ENCODE measurements at regions not wholly inside any gene's neighbourhood (a gene's known extent, or its start where the extent isn't known, plus 50 kb on each side); places are given as distances from the start of the nearest gene placed in this dataset.

DNA sequence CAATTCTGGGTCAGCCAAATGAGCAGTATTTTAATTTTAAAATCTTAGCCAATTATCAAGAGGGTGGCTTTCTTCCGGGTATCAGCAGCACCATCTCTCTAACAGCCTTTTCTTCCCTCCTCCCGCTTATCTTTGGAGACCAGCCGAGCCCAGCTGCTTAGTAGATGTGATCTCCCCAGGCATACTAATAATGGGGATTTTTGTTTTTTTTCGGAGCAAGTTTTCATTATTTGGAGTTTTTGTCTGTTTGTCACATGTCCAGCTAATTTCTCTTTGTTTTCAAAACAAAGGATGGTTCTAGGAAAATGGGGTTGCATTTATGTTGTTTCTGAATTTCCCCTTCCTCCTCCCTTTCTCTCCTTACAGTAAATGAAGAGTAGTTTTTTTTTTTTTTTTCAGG, 170.5 kb upstream of the MPHOSPH6 start:
- intact Hi-C loops (cut with micrococcal nuclease) (no loop called here), dilution Hi-C loops (cut with MboI; ENCODE audit: extremely low pct_ligation_motif_present, low sequenced_read_pairs) (no loop called here)
- Histone ChIP-seq H2AFZ (ENCODE audit: low read depth, low read length) (no peak overlapping the region), H3K9ac (replicated peaks; ENCODE audit: extremely low read depth, insufficient read depth, low read length) (no peak overlapping the region), H3K4me1 (ENCODE audit: control insufficient read depth, extremely low read depth, insufficient read depth, low read length) (no peaks in the 10 kb centered on the region), H3K4me2 (ENCODE audit: insufficient read depth, low read length) (no peak overlapping the region), H3K79me2 (ENCODE audit: control insufficient read depth, insufficient read depth, low read length) (no peaks in the 10 kb centered on the region), H3K4me3 (replicated peaks in 1 of 3; ENCODE audit: insufficient read depth in 1 of 3, low read depth in 1 of 3, low read length in 3 of 3) (no peak overlapping the region), H3K9me3 (replicated peaks; ENCODE audit: control insufficient read depth, insufficient read depth, low read length) (no peaks in the 10 kb centered on the region), H3K27ac (ENCODE audit: insufficient read depth, low read depth, low read length) (no peak overlapping the region), H3K9me1 (replicated peaks; ENCODE audit: control insufficient read depth, extremely low read depth, insufficient read depth, low read length) (no peaks in the 10 kb centered on the region), H3K36me3 (ENCODE audit: control insufficient read depth in 2 of 2, extremely low read depth in 1 of 2, insufficient read depth in 2 of 2, low read length in 2 of 2) (no peaks in the 10 kb centered on the region), H3K27me3 (ENCODE audit: control insufficient read depth in 2 of 2, insufficient read depth in 2 of 2, low read length in 2 of 2) (peaks cover 0 to 6% of the 10 kb centered on the region in 2 experiments), H4K20me1 (replicated peaks; ENCODE audit: control insufficient read depth, extremely low read depth, insufficient read depth, low read length) (no peaks in the 10 kb centered on the region)
- BruUV-seq (replicated peaks), result no TSS peak
- DNase-seq (ENCODE audit: low read depth, low spot score), result no peak
- TF ChIP-seq MAX (IDR thresholded peaks at IDR 0.05; ENCODE audit: insufficient read depth, insufficient read length) (no peak), GATA2 (IDR thresholded peaks at IDR 0.05; ENCODE audit: insufficient read depth, insufficient read length, low read depth, low read length) (no peak)
- FAIRE-seq, result no peak
- CTCF ChIA-PET, result no interaction called here
- POLR2A ChIA-PET, result no interaction called here

GRCh38 chr16:82337355-82337754, 167.3 kb upstream of the MPHOSPH6 start:
- intact Hi-C loops (cut with micrococcal nuclease), result no loop called here
- no TSS peak for BruUV-seq (replicated peaks)

More at GRCh38 chr16:82337355-82337754, 167.3 kb upstream of the MPHOSPH6 start:
- Histone ChIP-seq H3K27ac (ENCODE audit: insufficient read depth, low read depth, low read length) (no peak overlapping the region), H3K9me1 (replicated peaks; ENCODE audit: control insufficient read depth, extremely low read depth, insufficient read depth, low read length) (no peaks in the 10 kb centered on the region), H4K20me1 (replicated peaks; ENCODE audit: control insufficient read depth, extremely low read depth, insufficient read depth, low read length) (no peaks in the 10 kb centered on the region), H3K4me1 (ENCODE audit: control insufficient read depth, extremely low read depth, insufficient read depth, low read length) (no peaks in the 10 kb centered on the region), H3K4me3 (replicated peaks in 1 of 3; ENCODE audit: insufficient read depth in 1 of 3, low read depth in 1 of 3, low read length in 3 of 3) (no peak overlapping the region), H3K9me3 (replicated peaks; ENCODE audit: control insufficient read depth, insufficient read depth, low read length) (no peaks in the 10 kb centered on the region), H3K9ac (replicated peaks; ENCODE audit: extremely low read depth, insufficient read depth, low read length) (no peak overlapping the region), H3K79me2 (ENCODE audit: control insufficient read depth, insufficient read depth, low read length) (no peaks in the 10 kb centered on the region), H3K27me3 (ENCODE audit: control insufficient read depth in 2 of 2, insufficient read depth in 2 of 2, low read length in 2 of 2) (peaks cover 0 to 3% of the 10 kb centered on the region in 2 experiments), H3K36me3 (ENCODE audit: control insufficient read depth in 2 of 2, extremely low read depth in 1 of 2, insufficient read depth in 2 of 2, low read length in 2 of 2) (no peaks in the 10 kb centered on the region), H2AFZ (ENCODE audit: low read depth, low read length) (no peak overlapping the region), H3K4me2 (ENCODE audit: insufficient read depth, low read length) (no peak overlapping the region)
- CTCF ChIA-PET, result no interaction called here
- FAIRE-seq (no peak), DNase-seq (ENCODE audit: low read depth, low spot score) (no peak)
- dilution Hi-C loops (cut with MboI; ENCODE audit: extremely low pct_ligation_motif_present, low sequenced_read_pairs), result no loop called here
- POLR2A ChIA-PET, result no interaction called here
- no peak for TF ChIP-seq MYC (IDR thresholded peaks at IDR 0.05; ENCODE audit: low read depth, low read length)
- no peak for TF ChIP-seq EZH2 (IDR thresholded peaks at IDR 0.05; ENCODE audit: borderline replicate concordance, low read depth, low read length, severe bottlenecking)
- no peak for TF ChIP-seq POLR2A (IDR thresholded peaks at IDR 0.05; ENCODE audit: low read depth, low read length)
- no peak for TF ChIP-seq POLR2AphosphoS5 (IDR thresholded peaks at IDR 0.05; ENCODE audit: insufficient read depth, low read depth, low read length)
- TF ChIP-seq, protein P1, sequence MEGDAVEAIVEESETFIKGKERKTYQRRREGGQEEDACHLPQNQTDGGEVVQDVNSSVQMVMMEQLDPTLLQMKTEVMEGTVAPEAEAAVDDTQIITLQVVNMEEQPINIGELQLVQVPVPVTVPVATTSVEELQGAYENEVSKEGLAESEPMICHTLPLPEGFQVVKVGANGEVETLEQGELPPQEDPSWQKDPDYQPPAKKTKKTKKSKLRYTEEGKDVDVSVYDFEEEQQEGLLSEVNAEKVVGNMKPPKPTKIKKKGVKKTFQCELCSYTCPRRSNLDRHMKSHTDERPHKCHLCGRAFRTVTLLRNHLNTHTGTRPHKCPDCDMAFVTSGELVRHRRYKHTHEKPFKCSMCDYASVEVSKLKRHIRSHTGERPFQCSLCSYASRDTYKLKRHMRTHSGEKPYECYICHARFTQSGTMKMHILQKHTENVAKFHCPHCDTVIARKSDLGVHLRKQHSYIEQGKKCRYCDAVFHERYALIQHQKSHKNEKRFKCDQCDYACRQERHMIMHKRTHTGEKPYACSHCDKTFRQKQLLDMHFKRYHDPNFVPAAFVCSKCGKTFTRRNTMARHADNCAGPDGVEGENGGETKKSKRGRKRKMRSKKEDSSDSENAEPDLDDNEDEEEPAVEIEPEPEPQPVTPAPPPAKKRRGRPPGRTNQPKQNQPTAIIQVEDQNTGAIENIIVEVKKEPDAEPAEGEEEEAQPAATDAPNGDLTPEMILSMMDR (IDR thresholded peaks at IDR 0.05; ENCODE audit: extremely low read depth in 1 of 2, insufficient read depth in 1 of 2, low read depth in 1 of 2, low read length in 2 of 2), result no peak
- no peak for TF ChIP-seq JUN (IDR thresholded peaks at IDR 0.05; ENCODE audit: borderline replicate concordance, insufficient read depth, insufficient read length, low read depth)
- TF ChIP-seq MAX (IDR thresholded peaks at IDR 0.05; ENCODE audit: insufficient read depth, insufficient read length), result no peak
- no peak for TF ChIP-seq GATA2 (IDR thresholded peaks at IDR 0.05; ENCODE audit: insufficient read depth, insufficient read length, low read depth, low read length)
- TF ChIP-seq FOS (IDR thresholded peaks at IDR 0.05; ENCODE audit: borderline replicate concordance, insufficient read depth, low read length), result no peak

All from endothelial cell of umbilical vein (primary cell).